Esophagus squamous epithelium (tissue), 5 donors: ENCODE measurements at regions not wholly inside any gene's neighbourhood (a gene's known extent, or its start where the extent isn't known, plus 50 kb on each side); places are given as distances from the start of the nearest gene placed in this dataset.
A peak's percentile ranks its signal among the peaks of the same experiment; 100 is the strongest.

Experiments
- DNase-seq: peaks from one replicate; lab custom pipeline; 2025; lab: John Stamatoyannopoulos, UW
- H3K27ac ChIP-seq, 4 donors: fragments of 200-600 bp; sonication (generic); one replicate each; pipeline ENCODE4 v1.5.1; 2016 to 2019; ENCODE audit warnings: mild to moderate bottlenecking in 1 of 4
- H3K27me3 ChIP-seq, 4 donors: fragments of 200-600 bp; sonication (generic); 1 replicate in 3 of 4; 2 replicates in 1 of 4; pipeline versions ENCODE4 v1.5.1 to v1.6.0; 2017 to 2021; ENCODE audit warnings: antibody characterized with exemption in 1 of 4
- H3K36me3 ChIP-seq, 3 donors: fragments of 200-600 bp; sonication (generic); one replicate each; pipeline ENCODE4 v1.5.1; 2016 to 2019
- H3K4me1 ChIP-seq, 3 donors: fragments of 200-600 bp; sonication (generic); one replicate each; pipeline ENCODE4 v1.5.1; 2017 to 2019
- H3K4me3 ChIP-seq, 4 donors: fragments of 200-600 bp; sonication (generic); 1 replicate in 3 of 4; 2 replicates in 1 of 4; pipeline ENCODE4 v1.5.1; 2016 to 2019; ENCODE audit warnings: mild to moderate bottlenecking in 2 of 4, moderate library complexity in 1 of 4
- H3K9me3 ChIP-seq, 3 donors: fragments of 200-600 bp; sonication (generic); one replicate each; pipeline ENCODE4 v1.5.1; 2016 to 2019
- CTCF ChIP-seq, 6 experiments: fragments of 450-650 bp in 4 of 6; fragments of 200-600 bp in 2 of 6; sonication (generic) in 2 of 6; IDR thresholded peaks; one replicate each; pipeline ENCODE4 v1.5.1; 2016 to 2019; ENCODE audit warnings: antibody characterized with exemption in 6 of 6, mild to moderate bottlenecking in 4 of 6, moderate library complexity in 4 of 6
- POLR2A ChIP-seq, 4 donors: fragments of 450-650 bp; IDR thresholded peaks; one replicate each; pipeline ENCODE4 v1.6.1; 2017; ENCODE audit warnings: antibody characterized with exemption in 4 of 4, mild to moderate bottlenecking in 4 of 4, moderate library complexity in 3 of 4
- WGBS, 2 donors: methylation state at CpG; one replicate each; pipeline ENCODE4 v1.1.5; 2018; 5-methylcytosine and 5-hydroxymethylcytosine counted together
- intact Hi-C: fragments of 100-400 bp; cut with DNase I; formaldehyde crosslinking; loops from one replicate; pipeline ENCODE4 v1.15.0; 2022
- donor health status: DM: yes; HTN: yes; CAD: no.

GRCh38 chr1:209473025-209473424 lies 110.5 kb upstream of the CAMK1G start:
- no peak for DNase-seq
- Histone ChIP-seq H3K27ac (no peak overlapping the region), H3K27me3 (no peaks in the 10 kb centered on the region), H3K4me3 (no peak overlapping the region), H3K9me3 (peaks cover 0 to 16% (median 13%) of the 10 kb centered on the region in 3 donors), H3K36me3 (no peaks in the 10 kb centered on the region), H3K4me1 (no peaks in the 10 kb centered on the region)
- no peak for TF ChIP-seq POLR2A (IDR thresholded peaks at IDR 0.05)
- TF ChIP-seq CTCF (IDR thresholded peaks at IDR 0.05): no peak
- intact Hi-C loops: no loop called here

GRCh38 chr1:209480345-209480744 lies 103.2 kb upstream of the CAMK1G start:
- H3K9me3 ChIP-seq: no peaks in the 10 kb centered on the region
- TF ChIP-seq CTCF (IDR thresholded peaks at IDR 0.05) (no peak), POLR2A (IDR thresholded peaks at IDR 0.05) (no peak)
- no peak for DNase-seq
- H3K27me3 ChIP-seq: no peaks in the 10 kb centered on the region
- H3K27ac ChIP-seq: no peak overlapping the region
- WGBS, 2 donors: 78 to 89% methylated on average over 6 of the region's 6 CpGs
- H3K4me3 ChIP-seq: no peak overlapping the region
- intact Hi-C loops: no loop called here
- H3K4me1 ChIP-seq: peaks cover 0 to 34% (median 3%) of the 10 kb centered on the region in 3 donors
- no peaks in the 10 kb centered on the region for H3K36me3 ChIP-seq

- Histone ChIP-seq H3K27ac (no peak overlapping the region), H3K9me3 (no peaks in the 10 kb centered on the region), H3K4me3 (no peak overlapping the region), H3K4me1 (peaks cover 0 to 48% (median 7%) of the 10 kb centered on the region in 3 donors), H3K27me3 (no peaks in the 10 kb centered on the region), H3K36me3 (no peaks in the 10 kb centered on the region)
- intact Hi-C loops: no loop called here
- WGBS, 2 donors: 60 to 65% methylated on average over 4 of the region's 4 CpGs
- TF ChIP-seq CTCF (IDR thresholded peaks at IDR 0.05) (no peak), POLR2A (IDR thresholded peaks at IDR 0.05) (no peak)
- DNase-seq: no peak
Observed at GRCh38 chr1:209483691-209484090, 99.8 kb upstream of the CAMK1G start.

- no peak for DNase-seq
- no peaks in the 10 kb centered on the region for H3K27me3 ChIP-seq
- TF ChIP-seq CTCF (IDR thresholded peaks at IDR 0.05): no peak
- no peak for TF ChIP-seq POLR2A (IDR thresholded peaks at IDR 0.05)
- intact Hi-C loops: no loop called here
- no peaks in the 10 kb centered on the region for H3K9me3 ChIP-seq
- H3K4me1 ChIP-seq: peaks cover 0 to 48% (median 7%) of the 10 kb centered on the region in 3 donors
- H3K4me3 ChIP-seq: no peak overlapping the region
- no peaks in the 10 kb centered on the region for H3K36me3 ChIP-seq
- H3K27ac ChIP-seq: peak overlapping the region in 3 of 4 donors; percentile 23 to 62 (median 50)
Observed at GRCh38 chr1:209484429-209484828, 99.1 kb upstream of the CAMK1G start.

GRCh38 chr1:209485167-209485566 lies 98.3 kb upstream of the CAMK1G start:
- no peaks in the 10 kb centered on the region for H3K36me3 ChIP-seq
- H3K27ac ChIP-seq: peak overlapping the region in 3 of 4 donors; percentile 23 to 62 (median 50)
- H3K4me1 ChIP-seq: peaks cover 0 to 53% (median 7%) of the 10 kb centered on the region in 3 donors
- H3K4me3 ChIP-seq: no peak overlapping the region
- TF ChIP-seq POLR2A (IDR thresholded peaks at IDR 0.05): no peak
- TF ChIP-seq CTCF (IDR thresholded peaks at IDR 0.05): no peak
- DNase-seq: no peak
- H3K9me3 ChIP-seq: no peaks in the 10 kb centered on the region
- H3K27me3 ChIP-seq: no peaks in the 10 kb centered on the region
- intact Hi-C loops: no loop called here
- 35 to 38% methylated on average over 2 of the region's 2 CpGs for WGBS, 2 donors
